ENCODE measurements at regions not wholly inside any gene's neighbourhood (a gene's known extent, or its start where the extent isn't known, plus 50 kb on each side); places are given as distances from the start of the nearest gene placed in this dataset.

- Histone ChIP-seq H3K27me3 (ENCODE audit: control insufficient read depth, insufficient read depth, low read length) (no peaks in the 10 kb centered on the region), H4K20me1 (ENCODE audit: control insufficient read depth, extremely low read depth, insufficient read depth, low read length) (no peaks in the 10 kb centered on the region), H3K4me2 (ENCODE audit: extremely low read depth, insufficient read depth, low read length) (no peak overlapping the region), H3K4me3 (replicated peaks in 1 of 4; ENCODE audit: control extremely low read depth in 1 of 4, insufficient read depth in 1 of 4, low read depth in 3 of 4, low read length in 4 of 4) (no peak overlapping the region), H2AFZ (ENCODE audit: low read length) (no peak overlapping the region), H3K4me1 (ENCODE audit: control insufficient read depth, extremely low read depth, insufficient read depth, low read length) (no peaks in the 10 kb centered on the region), H3K36me3 (ENCODE audit: control insufficient read depth, insufficient read depth, low read length) (no peaks in the 10 kb centered on the region), H3K79me2 (ENCODE audit: control insufficient read depth, insufficient read depth, low read length) (no peaks in the 10 kb centered on the region), H3K27ac (ENCODE audit: insufficient read depth, low read length) (no peak overlapping the region), H3K9ac (ENCODE audit: insufficient read depth, low read length) (no peak overlapping the region), H3K9me3 (ENCODE audit: control insufficient read depth, insufficient read depth, low read depth, low read length) (no peaks in the 10 kb centered on the region)
- DNase-seq (ENCODE audit: low read depth in 2 of 2) = peak in 1 of 2 donors; percentile 30
- no peak for TF ChIP-seq EZH2 (IDR thresholded peaks at IDR 0.05; ENCODE audit: low read length, missing control alignments)
- no peak for TF ChIP-seq CTCF (conservative IDR thresholded peaks at IDR 0.05 in 1 of 2, IDR thresholded peaks at IDR 0.05 in 1 of 2; ENCODE audit: low read depth in 1 of 2, low read length in 2 of 2)
These were observed 394.6 kb downstream of the PSAT1 start for GRCh38 chr9:78691542-78691941.

DNA sequence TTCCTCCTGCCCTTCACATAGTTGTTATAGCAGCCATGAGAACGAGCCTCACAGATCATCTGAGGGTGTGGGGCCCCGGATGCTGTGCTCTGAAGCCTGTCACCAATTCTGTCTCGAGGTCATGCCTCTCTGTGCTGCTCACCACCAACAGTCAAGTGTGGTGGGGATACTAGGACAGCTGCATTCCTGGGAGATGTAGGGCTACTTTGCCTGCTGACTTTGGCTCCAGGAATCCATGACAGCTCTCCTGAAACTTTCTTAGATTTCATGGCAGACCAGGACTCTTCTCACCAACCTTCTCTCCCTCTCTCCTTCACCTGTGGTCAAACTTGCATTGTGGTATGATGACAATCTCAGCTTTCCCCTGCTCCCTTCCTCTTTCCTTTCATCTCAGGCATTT lies 395.9 kb downstream of the PSAT1 start:
- no peaks in the 10 kb centered on the region for H3K36me3 ChIP-seq (ENCODE audit: control insufficient read depth, insufficient read depth, low read length)
- DNase-seq (ENCODE audit: low read depth in 2 of 2) = peak in 1 of 2 donors; percentile 77
- no peak overlapping the region for H3K4me3 ChIP-seq (replicated peaks in 1 of 4; ENCODE audit: control extremely low read depth in 1 of 4, insufficient read depth in 1 of 4, low read depth in 3 of 4, low read length in 4 of 4)
- no peaks in the 10 kb centered on the region for H3K4me1 ChIP-seq (ENCODE audit: control insufficient read depth, extremely low read depth, insufficient read depth, low read length)
- no peak overlapping the region for H3K9ac ChIP-seq (ENCODE audit: insufficient read depth, low read length)
- TF ChIP-seq CTCF (conservative IDR thresholded peaks at IDR 0.05 in 1 of 2, IDR thresholded peaks at IDR 0.05 in 1 of 2; ENCODE audit: low read depth in 1 of 2, low read length in 2 of 2) = no peak
- no peaks in the 10 kb centered on the region for H3K9me3 ChIP-seq (ENCODE audit: control insufficient read depth, insufficient read depth, low read depth, low read length)
- H2AFZ ChIP-seq (ENCODE audit: low read length) = no peak overlapping the region
- no peak overlapping the region for H3K4me2 ChIP-seq (ENCODE audit: extremely low read depth, insufficient read depth, low read length)
- H3K27me3 ChIP-seq (ENCODE audit: control insufficient read depth, insufficient read depth, low read length) = no peaks in the 10 kb centered on the region
- H4K20me1 ChIP-seq (ENCODE audit: control insufficient read depth, extremely low read depth, insufficient read depth, low read length) = no peaks in the 10 kb centered on the region
- no peak overlapping the region for H3K27ac ChIP-seq (ENCODE audit: insufficient read depth, low read length)
- no peaks in the 10 kb centered on the region for H3K79me2 ChIP-seq (ENCODE audit: control insufficient read depth, insufficient read depth, low read length)

GRCh38 chr9:78694974-78695373 lies 398.0 kb downstream of the PSAT1 start:
- Histone ChIP-seq H4K20me1 (ENCODE audit: control insufficient read depth, extremely low read depth, insufficient read depth, low read length) (no peaks in the 10 kb centered on the region), H3K4me1 (ENCODE audit: control insufficient read depth, extremely low read depth, insufficient read depth, low read length) (no peaks in the 10 kb centered on the region), H3K27ac (ENCODE audit: insufficient read depth, low read length) (no peak overlapping the region), H3K27me3 (ENCODE audit: control insufficient read depth, insufficient read depth, low read length) (no peaks in the 10 kb centered on the region), H3K4me2 (ENCODE audit: extremely low read depth, insufficient read depth, low read length) (no peak overlapping the region), H3K4me3 (replicated peaks in 1 of 4; ENCODE audit: control extremely low read depth in 1 of 4, insufficient read depth in 1 of 4, low read depth in 3 of 4, low read length in 4 of 4) (no peak overlapping the region), H2AFZ (ENCODE audit: low read length) (no peak overlapping the region), H3K9ac (ENCODE audit: insufficient read depth, low read length) (no peak overlapping the region), H3K9me3 (ENCODE audit: control insufficient read depth, insufficient read depth, low read depth, low read length) (no peaks in the 10 kb centered on the region), H3K79me2 (ENCODE audit: control insufficient read depth, insufficient read depth, low read length) (no peaks in the 10 kb centered on the region), H3K36me3 (ENCODE audit: control insufficient read depth, insufficient read depth, low read length) (no peaks in the 10 kb centered on the region)
- no peak for DNase-seq (ENCODE audit: low read depth in 2 of 2)
- TF ChIP-seq CTCF (conservative IDR thresholded peaks at IDR 0.05 in 1 of 2, IDR thresholded peaks at IDR 0.05 in 1 of 2; ENCODE audit: low read depth in 1 of 2, low read length in 2 of 2) (no peak), EZH2 (IDR thresholded peaks at IDR 0.05; ENCODE audit: low read length, missing control alignments) (no peak)
